ENCODE measurements at regions not wholly inside any gene's neighbourhood (a gene's known extent, or its start where the extent isn't known, plus 50 kb on each side); places are given as distances from the start of the nearest gene placed in this dataset.

GRCh38 chr10:128325788-128326187 is 199.6 kb upstream of the MKI67 start:
- Mint-ChIP-seq H3K27me3 (peaks cover 36% of the 10 kb centered on the region), H3K36me3 (ENCODE audit: low read depth) (no peaks in the 10 kb centered on the region), H3K4me3 (no peak overlapping the region), H3K9me3 (no peaks in the 10 kb centered on the region), H3K27ac (no peak overlapping the region), H3K4me1 (ENCODE audit: low read depth) (no peaks in the 10 kb centered on the region)
- no peak for DNase-seq

- Mint-ChIP-seq H3K27me3 (peaks cover 37% of the 10 kb centered on the region), H3K4me3 (no peak overlapping the region), H3K36me3 (ENCODE audit: low read depth) (no peaks in the 10 kb centered on the region), H3K4me1 (ENCODE audit: low read depth) (no peaks in the 10 kb centered on the region), H3K9me3 (no peaks in the 10 kb centered on the region), H3K27ac (no peak overlapping the region)
- no peak for DNase-seq
Observed at GRCh38 chr10:128326251-128326650, 200.0 kb upstream of the MKI67 start.

GRCh38 chr10:128326851-128327250 is 200.6 kb upstream of the MKI67 start:
- Mint-ChIP-seq H3K27me3 (peaks cover 37% of the 10 kb centered on the region), H3K36me3 (ENCODE audit: low read depth) (no peaks in the 10 kb centered on the region)

GRCh38 chr10:128336401-128336800 is 210.2 kb upstream of the MKI67 start:
- Mint-ChIP-seq H3K4me3 (no peak overlapping the region), H3K9me3 (no peaks in the 10 kb centered on the region), H3K27ac (no peak overlapping the region), H3K27me3 (peaks cover 14% of the 10 kb centered on the region), H3K4me1 (ENCODE audit: low read depth) (no peaks in the 10 kb centered on the region), H3K36me3 (ENCODE audit: low read depth) (no peaks in the 10 kb centered on the region)
- DNase-seq, result no peak

More at GRCh38 chr10:128326851-128327250, 200.6 kb upstream of the MKI67 start:
- H3K27ac Mint-ChIP-seq, result no peak overlapping the region
- no peak overlapping the region for H3K4me3 Mint-ChIP-seq
- H3K4me1 Mint-ChIP-seq (ENCODE audit: low read depth), result no peaks in the 10 kb centered on the region
- DNase-seq, result no peak
- no peaks in the 10 kb centered on the region for H3K9me3 Mint-ChIP-seq

- no peak for DNase-seq
- Mint-ChIP-seq H3K4me3 (no peak overlapping the region), H3K36me3 (ENCODE audit: low read depth) (no peaks in the 10 kb centered on the region), H3K27ac (no peak overlapping the region), H3K27me3 (peaks cover 18% of the 10 kb centered on the region), H3K4me1 (ENCODE audit: low read depth) (no peaks in the 10 kb centered on the region), H3K9me3 (no peaks in the 10 kb centered on the region)
Observed at GRCh38 chr10:128337860-128338378, 211.7 kb upstream of the MKI67 start.

GRCh38 chr10:128338951-128339350 is 212.7 kb upstream of the MKI67 start:
- Mint-ChIP-seq H3K9me3 (no peaks in the 10 kb centered on the region), H3K27ac (no peak overlapping the region), H3K36me3 (ENCODE audit: low read depth) (no peaks in the 10 kb centered on the region), H3K27me3 (peaks cover 18% of the 10 kb centered on the region), H3K4me3 (no peak overlapping the region), H3K4me1 (ENCODE audit: low read depth) (no peaks in the 10 kb centered on the region)
- DNase-seq, result no peak

GRCh38 chr10:128339753-128340152 is 213.5 kb upstream of the MKI67 start:
- Mint-ChIP-seq H3K27ac (no peak overlapping the region), H3K27me3 (peaks cover 18% of the 10 kb centered on the region), H3K9me3 (no peaks in the 10 kb centered on the region), H3K36me3 (ENCODE audit: low read depth) (no peaks in the 10 kb centered on the region), H3K4me1 (ENCODE audit: low read depth) (no peaks in the 10 kb centered on the region), H3K4me3 (no peak overlapping the region)
- DNase-seq, result no peak

- Mint-ChIP-seq H3K4me3 (no peak overlapping the region), H3K9me3 (no peaks in the 10 kb centered on the region), H3K36me3 (ENCODE audit: low read depth) (no peaks in the 10 kb centered on the region), H3K27me3 (peaks cover 5% of the 10 kb centered on the region), H3K4me1 (ENCODE audit: low read depth) (no peaks in the 10 kb centered on the region), H3K27ac (no peak overlapping the region)
- DNase-seq, result no peak
Observed at GRCh38 chr10:128345353-128345752, 219.1 kb upstream of the MKI67 start.

- H3K9me3 Mint-ChIP-seq, result no peaks in the 10 kb centered on the region
- no peaks in the 10 kb centered on the region for H3K27me3 Mint-ChIP-seq
- DNase-seq, result no peak
- H3K4me1 Mint-ChIP-seq (ENCODE audit: low read depth), result no peaks in the 10 kb centered on the region
- H3K27ac Mint-ChIP-seq, result no peak overlapping the region
- H3K36me3 Mint-ChIP-seq (ENCODE audit: low read depth), result no peaks in the 10 kb centered on the region
- H3K4me3 Mint-ChIP-seq, result no peak overlapping the region
Observed at GRCh38 chr10:128360783-128361182, 234.6 kb upstream of the MKI67 start.

GRCh38 chr10:128361487-128361886 is 235.3 kb upstream of the MKI67 start:
- Mint-ChIP-seq H3K9me3 (no peaks in the 10 kb centered on the region), H3K36me3 (ENCODE audit: low read depth) (no peaks in the 10 kb centered on the region)
- DNase-seq, result no peak

GRCh38 chr10:128362514-128362913 is 236.3 kb upstream of the MKI67 start:
- Mint-ChIP-seq H3K27me3 (no peaks in the 10 kb centered on the region), H3K9me3 (no peaks in the 10 kb centered on the region), H3K36me3 (ENCODE audit: low read depth) (no peaks in the 10 kb centered on the region), H3K27ac (no peak overlapping the region), H3K4me1 (ENCODE audit: low read depth) (no peaks in the 10 kb centered on the region), H3K4me3 (no peak overlapping the region)
- DNase-seq, result no peak

More at GRCh38 chr10:128361487-128361886, 235.3 kb upstream of the MKI67 start:
- H3K27me3 Mint-ChIP-seq, result no peaks in the 10 kb centered on the region
- H3K27ac Mint-ChIP-seq, result no peak overlapping the region
- no peaks in the 10 kb centered on the region for H3K4me1 Mint-ChIP-seq (ENCODE audit: low read depth)
- H3K4me3 Mint-ChIP-seq, result no peak overlapping the region

GRCh38 chr10:128364631-128365030 is 238.4 kb upstream of the MKI67 start:
- H3K27me3 Mint-ChIP-seq, result no peaks in the 10 kb centered on the region
- H3K4me1 Mint-ChIP-seq (ENCODE audit: low read depth), result no peaks in the 10 kb centered on the region
- no peak for DNase-seq
- H3K27ac Mint-ChIP-seq, result no peak overlapping the region
- H3K9me3 Mint-ChIP-seq, result no peaks in the 10 kb centered on the region
- H3K36me3 Mint-ChIP-seq (ENCODE audit: low read depth), result no peaks in the 10 kb centered on the region
- H3K4me3 Mint-ChIP-seq, result no peak overlapping the region

GRCh38 chr10:128365156-128365725 is 239.0 kb upstream of the MKI67 start:
- H3K4me3 Mint-ChIP-seq, result no peak overlapping the region
- no peak overlapping the region for H3K27ac Mint-ChIP-seq
- H3K36me3 Mint-ChIP-seq (ENCODE audit: low read depth), result no peaks in the 10 kb centered on the region
- H3K9me3 Mint-ChIP-seq, result no peaks in the 10 kb centered on the region
- DNase-seq, result no peak
- no peaks in the 10 kb centered on the region for H3K4me1 Mint-ChIP-seq (ENCODE audit: low read depth)
- no peaks in the 10 kb centered on the region for H3K27me3 Mint-ChIP-seq

GRCh38 chr10:128367807-128368206 is 241.6 kb upstream of the MKI67 start:
- H3K27me3 Mint-ChIP-seq, result peaks cover 8% of the 10 kb centered on the region
- H3K36me3 Mint-ChIP-seq (ENCODE audit: low read depth), result no peaks in the 10 kb centered on the region
- no peaks in the 10 kb centered on the region for H3K9me3 Mint-ChIP-seq
- H3K4me3 Mint-ChIP-seq, result no peak overlapping the region
- H3K4me1 Mint-ChIP-seq (ENCODE audit: low read depth), result no peaks in the 10 kb centered on the region
- no peak for DNase-seq
- H3K27ac Mint-ChIP-seq, result no peak overlapping the region

- no peaks in the 10 kb centered on the region for H3K9me3 Mint-ChIP-seq
- H3K27ac Mint-ChIP-seq, result no peak overlapping the region
- H3K36me3 Mint-ChIP-seq (ENCODE audit: low read depth), result no peaks in the 10 kb centered on the region
- no peak for DNase-seq
- H3K4me1 Mint-ChIP-seq (ENCODE audit: low read depth), result peaks cover 3% of the 10 kb centered on the region
- H3K27me3 Mint-ChIP-seq, result peaks cover 8% of the 10 kb centered on the region
- no peak overlapping the region for H3K4me3 Mint-ChIP-seq
Observed at GRCh38 chr10:128369101-128369650, 243.0 kb upstream of the MKI67 start.

All from activated T-cell treated with anti-CD3 and anti-CD28 coated beads, Interleukin-2, amount 50 U/mL, for 24 hours (primary cell).